ENCODE measurements at regions not wholly inside any gene's neighbourhood (a gene's known extent, or its start where the extent isn't known, plus 50 kb on each side); places are given as distances from the start of the nearest gene placed in this dataset.

DNA sequence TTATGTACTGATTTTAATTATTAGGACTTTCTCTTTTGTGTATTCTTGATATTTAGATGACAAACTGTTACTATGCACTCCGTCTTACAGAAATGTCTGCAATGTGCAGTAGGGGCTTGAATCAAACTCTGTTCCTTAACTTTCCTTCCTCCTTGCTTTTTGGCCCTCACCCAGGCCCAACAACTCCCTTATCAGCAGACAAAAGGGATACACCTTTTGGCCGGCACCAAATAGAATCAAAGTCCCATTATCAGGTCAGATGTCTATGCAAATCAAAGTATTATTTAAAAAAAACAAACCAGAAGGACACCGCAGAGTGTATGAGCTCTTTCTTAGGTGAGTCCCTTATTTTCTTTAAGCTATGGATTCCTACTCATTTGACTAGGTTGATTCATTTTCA is 116.3 kb upstream of the SERPINE2 start:
- TF ChIP-seq CTCF (conservative IDR thresholded peaks at IDR 0.05; ENCODE audit: low read length) (no peak), EZH2phosphoT487 (IDR thresholded peaks at IDR 0.05; ENCODE audit: borderline replicate concordance, low read depth, low read length) (no peak)

All from OCI-LY7 (cell line).